Stimulated activated CD8-positive, alpha-beta memory T cell treated with anti-CD3 and anti-CD28 coated beads, Interleukin-7, amount 100 ng/mL, for 4 hours (primary cell): ENCODE measurements at regions not wholly inside any gene's neighbourhood (a gene's known extent, or its start where the extent isn't known, plus 50 kb on each side); places are given as distances from the start of the nearest gene placed in this dataset.
"Not testable (repeated sequence)": the region's sequence is repeated elsewhere in the genome, so short reads cannot be mapped to it uniquely, and the experiment has no call there.

ENCODE experiments used
- DNase-seq, 2 donors: peaks; one replicate each; pipeline ENCODE4 v3.0.0-alpha.2; 2020; ENCODE audit warnings: low read depth in 2 of 2

- DNase-seq, result no peak
Observed at GRCh38 chr12:13350381-13350780, 153.9 kb downstream of the EMP1 start.

- no peak for DNase-seq
Observed at GRCh38 chr12:13348464-13348863, 151.9 kb downstream of the EMP1 start.

- peak in 1 of 2 donors; percentile 7 for DNase-seq
Observed at GRCh38 chr12:13347241-13348043, 150.9 kb downstream of the EMP1 start.

- no peak for DNase-seq
Observed at GRCh38 chr12:13345722-13346121, 149.2 kb downstream of the EMP1 start.

GRCh38 chr12:13343375-13343774, 146.8 kb downstream of the EMP1 start:
- DNase-seq, result no peak

GRCh38 chr12:13342971-13343370, 146.4 kb downstream of the EMP1 start:
- no peak for DNase-seq

GRCh38 chr12:13340149-13340548, 143.6 kb downstream of the EMP1 start:
- no peak for DNase-seq

GRCh38 chr12:13339538-13339937, 143.0 kb downstream of the EMP1 start:
- DNase-seq, result no peak

GRCh38 chr12:13339091-13339490, 142.6 kb downstream of the EMP1 start:
- no peak for DNase-seq

- DNase-seq, result no peak
Observed at GRCh38 chr12:13337791-13338190, 141.3 kb downstream of the EMP1 start.

GRCh38 chr12:13336216-13336615, 139.7 kb downstream of the EMP1 start:
- no peak for DNase-seq

- DNase-seq, result no peak
Observed at GRCh38 chr12:13328535-13328934, 132.0 kb downstream of the EMP1 start.

- DNase-seq, result no peak
Observed at GRCh38 chr12:13326076-13326475, 129.6 kb downstream of the EMP1 start.

- DNase-seq, result not testable (repeated sequence)
Observed at GRCh38 chr12:13325037-13325436, 128.5 kb downstream of the EMP1 start.

- no peak for DNase-seq
Observed at GRCh38 chr12:13318231-13319015, 121.9 kb downstream of the EMP1 start.

GRCh38 chr12:13316587-13317246, 120.2 kb downstream of the EMP1 start:
- DNase-seq, result no peak

- no peak for DNase-seq
Observed at GRCh38 chr12:13313886-13314285, 117.4 kb downstream of the EMP1 start.

- no peak for DNase-seq
Observed at GRCh38 chr12:13311551-13311950, 115.0 kb downstream of the EMP1 start.

GRCh38 chr12:13307143-13307816, 110.8 kb downstream of the EMP1 start:
- no peak for DNase-seq

GRCh38 chr12:13304924-13305323, 108.4 kb downstream of the EMP1 start:
- DNase-seq, result no peak

GRCh38 chr12:13299457-13299856, 102.9 kb downstream of the EMP1 start:
- no peak for DNase-seq

GRCh38 chr12:13293096-13293495, 96.6 kb downstream of the EMP1 start:
- no peak for DNase-seq
